Endothelial cell of umbilical vein (primary cell): ENCODE measurements at regions not wholly inside any gene's neighbourhood (a gene's known extent, or its start where the extent isn't known, plus 50 kb on each side); places are given as distances from the start of the nearest gene placed in this dataset.

Experiments
- BruUV-seq: library from RNA; stranded (reverse); fragments of 400-500 nt; replicated peaks from 2 replicates; lab custom pipeline; 2021; lab: Mats Ljungman, UMichigan
- CTCF ChIA-PET: fragments of 300-600, 350-600 bp; sonication (Branson Sonifier 250); formaldehyde crosslinking; loops from one replicate; lab custom pipeline; 2021; ENCODE audit warnings: antibody characterized with exemption, inconsistent platforms; lab: Charles Lee
- POLR2A ChIA-PET: fragments of 300-600, 350-600 bp; sonication (Branson Sonifier 250); formaldehyde crosslinking; loops from one replicate; lab custom pipeline; 2021; ENCODE audit warnings: antibody characterized with exemption, inconsistent platforms; lab: Charles Lee
- DNase-seq: peaks from one replicate; pipeline ENCODE4 v3.0.0-alpha.2; 2011; ENCODE audit warnings: low read depth, low spot score
- FAIRE-seq: peaks from 2 replicates; lab custom pipeline; 2011; peaks lifted over from hg19 to GRCh38; lab: Jason Lieb, UNC
- H2AFZ ChIP-seq: 2 replicates; pipeline ENCODE4 v1.6.0; 2012; ENCODE audit warnings: low read depth, low read length, control low read depth, inconsistent platforms
- H3K27ac ChIP-seq: 2 replicates; pipeline ENCODE4 v1.5.1; 2011; ENCODE audit warnings: low read depth, mild to moderate bottlenecking, control low read depth, low read length, moderate library complexity; ENCODE audit not compliant: insufficient read depth
- H3K27me3 ChIP-seq, 2 experiments: 2 replicates each; pipeline versions ENCODE4 v1.6.0 to v1.6.1; 2011; ENCODE audit warnings: low read length in 2 of 2, mixed read lengths in 1 of 2; ENCODE audit not compliant: control insufficient read depth in 2 of 2, insufficient read depth in 2 of 2
- H3K36me3 ChIP-seq, 2 experiments: 2 replicates in 1 of 2; 3 replicates in 1 of 2; pipeline ENCODE4 v1.5.1; 2011; ENCODE audit warnings: low read length in 2 of 2, mild to moderate bottlenecking in 1 of 2, moderate library complexity in 1 of 2; ENCODE audit not compliant: control insufficient read depth in 2 of 2, insufficient read depth in 2 of 2; ENCODE audit errors: extremely low read depth in 1 of 2
- H3K4me1 ChIP-seq: 3 replicates; pipeline ENCODE4 v1.5.1; 2011; ENCODE audit warnings: mild to moderate bottlenecking, low read length; ENCODE audit not compliant: control insufficient read depth, insufficient read depth; ENCODE audit errors: extremely low read depth
- H3K4me2 ChIP-seq: 2 replicates; pipeline ENCODE4 v1.6.1; 2011; ENCODE audit warnings: low read length, control low read depth, mixed read lengths; ENCODE audit not compliant: insufficient read depth
- H3K4me3 ChIP-seq, 3 experiments: fragments of 200-600 bp in 1 of 3; sonication (generic), shearing (Covaris generic) in 1 of 3; replicated peaks in 1 of 3; 2 replicates each; pipeline ENCODE4 v1.5.1; 2011 to 2016; ENCODE audit warnings: control low read depth in 3 of 3, low read length in 3 of 3, mild to moderate bottlenecking in 2 of 3, inconsistent platforms in 1 of 3, low read depth in 1 of 3, moderate library complexity in 1 of 3; ENCODE audit not compliant: insufficient read depth in 1 of 3
- H3K79me2 ChIP-seq: 2 replicates; pipeline ENCODE4 v1.6.0; 2012; ENCODE audit warnings: low read length, inconsistent platforms; ENCODE audit not compliant: control insufficient read depth, insufficient read depth
- H3K9ac ChIP-seq: replicated peaks from 2 replicates; pipeline ENCODE3; 2011; ENCODE audit warnings: low read length, control low read depth; ENCODE audit not compliant: insufficient read depth; ENCODE audit errors: extremely low read depth
- H3K9me1 ChIP-seq: replicated peaks from 3 replicates; pipeline ENCODE4 v1.6.0; 2011; ENCODE audit warnings: mild to moderate bottlenecking, low read length; ENCODE audit not compliant: control insufficient read depth, insufficient read depth; ENCODE audit errors: extremely low read depth
- H3K9me3 ChIP-seq: replicated peaks from 2 replicates; pipeline ENCODE4 v1.5.1; 2012; ENCODE audit warnings: low read length, inconsistent platforms; ENCODE audit not compliant: control insufficient read depth, insufficient read depth
- H4K20me1 ChIP-seq: replicated peaks from 2 replicates; pipeline ENCODE3; 2011; ENCODE audit warnings: mild to moderate bottlenecking, low read length; ENCODE audit not compliant: control insufficient read depth, insufficient read depth; ENCODE audit errors: extremely low read depth
- CTCF ChIP-seq, 2 donors: IDR thresholded peaks; 1 replicate in 1 of 2; 2 replicates in 1 of 2; pipeline ENCODE4 v1.5.1; 2011; ENCODE audit warnings: low read length in 2 of 2, mild to moderate bottlenecking in 2 of 2, moderate library complexity in 2 of 2, control low read depth in 1 of 2, inconsistent platforms in 1 of 2, low read depth in 1 of 2; ENCODE audit not compliant: insufficient read depth in 1 of 2; ENCODE audit errors: extremely low read depth in 1 of 2
- EZH2 ChIP-seq: IDR thresholded peaks from 2 replicates; pipeline ENCODE4 v1.6.1; 2012; ENCODE audit warnings: borderline replicate concordance, low read depth, mild to moderate bottlenecking, moderate library complexity, low read length, inconsistent platforms; ENCODE audit not compliant: severe bottlenecking
- FOS ChIP-seq: IDR thresholded peaks from 2 replicates; pipeline ENCODE4 v1.6.1; 2011; ENCODE audit warnings: mild to moderate bottlenecking, low read length, moderate library complexity, borderline replicate concordance; ENCODE audit not compliant: insufficient read depth
- GATA2 ChIP-seq: IDR thresholded peaks from 2 replicates; pipeline ENCODE4 v1.7.0; 2011; ENCODE audit warnings: low read depth, mild to moderate bottlenecking, moderate library complexity, mixed read lengths, low read length; ENCODE audit not compliant: insufficient read length, insufficient read depth
- JUN ChIP-seq: IDR thresholded peaks from 2 replicates; pipeline ENCODE4 v1.6.1; 2011; ENCODE audit warnings: borderline replicate concordance, low read depth; ENCODE audit not compliant: insufficient read length, insufficient read depth
- MAX ChIP-seq: IDR thresholded peaks from 2 replicates; pipeline ENCODE4 v1.6.1; 2011; ENCODE audit not compliant: insufficient read depth, insufficient read length
- MYC ChIP-seq: IDR thresholded peaks from one replicate; pipeline ENCODE4 v1.6.1; 2011; ENCODE audit warnings: mild to moderate bottlenecking, low read depth, low read length
- POLR2A ChIP-seq: IDR thresholded peaks from 2 replicates; pipeline ENCODE4 v1.6.1; 2012; ENCODE audit warnings: low read depth, mild to moderate bottlenecking, control low read depth, low read length
- POLR2AphosphoS5 ChIP-seq: IDR thresholded peaks from 2 replicates; pipeline ENCODE4 v1.6.1; 2012; ENCODE audit warnings: low read depth, mild to moderate bottlenecking, control low read depth, low read length, moderate library complexity; ENCODE audit not compliant: insufficient read depth
- dilution Hi-C: fragments of 300-500 bp; cut with MboI; formaldehyde crosslinking; loops from one replicate; pipeline ENCODE4 v1.15.0; 2019; ENCODE audit warnings: low sequenced_read_pairs; ENCODE audit not compliant: extremely low pct_ligation_motif_present
- intact Hi-C: fragments of 100-400 bp; cut with micrococcal nuclease; formaldehyde crosslinking; loops from one replicate; pipeline ENCODE4 v1.10.0; 2022

- dilution Hi-C loops: no loop called here
- Histone ChIP-seq H3K9me3 (no peaks in the 10 kb centered on the region), H3K9ac (no peak overlapping the region), H3K27ac (no peak overlapping the region), H3K36me3 (no peaks in the 10 kb centered on the region), H3K79me2 (no peaks in the 10 kb centered on the region), H3K4me3 (no peak overlapping the region), H2AFZ (no peak overlapping the region), H3K4me1 (no peaks in the 10 kb centered on the region), H3K4me2 (no peak overlapping the region), H3K9me1 (no peaks in the 10 kb centered on the region), H4K20me1 (no peaks in the 10 kb centered on the region), H3K27me3 (no peaks in the 10 kb centered on the region)
- DNase-seq (no peak), FAIRE-seq (no peak)
- TF ChIP-seq POLR2A (no peak), GATA2 (no peak), EZH2 (no peak), MYC (no peak), CTCF (IDR thresholded peaks at IDR 0.05; ENCODE audit: extremely low read depth in 1 of 2, insufficient read depth in 1 of 2, low read depth in 1 of 2, low read length in 2 of 2) (no peak), MAX (no peak), JUN (no peak), FOS (no peak), POLR2AphosphoS5 (no peak)
- POLR2A ChIA-PET: no interaction called here
- intact Hi-C loops: no loop called here
- BruUV-seq: no TSS peak
- CTCF ChIA-PET: no interaction called here
Measured at GRCh38 chr1:56335394-56335793, 244.0 kb downstream of the PLPP3 start.
